Heart left ventricle (tissue), 13 donors: ENCODE measurements at regions not wholly inside any gene's neighbourhood (a gene's known extent, or its start where the extent isn't known, plus 50 kb on each side); places are given as distances from the start of the nearest gene placed in this dataset.
"Not testable (repeated sequence)": the region's sequence is repeated elsewhere in the genome, so short reads cannot be mapped to it uniquely, and the experiment has no call there.

ENCODE experiments used
- POLR2A ChIP-seq, 2 donors: fragments of 450-650 bp; IDR thresholded peaks; one replicate each; pipeline ENCODE4 v1.6.1; 2017; ENCODE audit warnings: antibody characterized with exemption in 2 of 2, mild to moderate bottlenecking in 2 of 2, moderate library complexity in 2 of 2
- TF ChIP-seq, protein P1 (sequence below), 12 donors: fragments of 200-600 bp; sonication (generic) in 4 of 12; IDR thresholded peaks; one replicate each; pipeline versions ENCODE4 v1.5.0 to v1.8.0; 2018 to 2022; ENCODE audit warnings: antibody characterized with exemption in 12 of 12, mild to moderate bottlenecking in 5 of 12
- donor health status: ischemic (EF 13 %, LVEDD 7.1; RV severe dilation, severe dysfunction).
- donor health status: DM: no; HTN: yes; CAD: no.
- donor health status: DM: no; HTN: no; CAD: no.
- donor health status: ischemic (EF 25% LVEDD 6.9; RV normal size, moderate dysfunction).
- donor health status: ischemic (EF 25% LVEDD 5.7; RV mildly dilated, moderate dysfunction).
- donor health status: ischemic (EF 35%, LVEDD 5.7; RV mildly dilated, moderate dysfunction).
- donor health status: nonischemic (EF 11% LVEDD 7.7; RV severe dilation, severe dysfunction).
- donor health status: DM: yes; HTN: yes; CAD: no.
- donor health status: PGD.
- donor health status: ischemic (EF 29% LVEDD 5.4; RV normal size, mild dysfunction).
- donor health status: nonischemic (EF 23%, LVEDD 6.1; RV moderate dilation, normal function).

DNA sequence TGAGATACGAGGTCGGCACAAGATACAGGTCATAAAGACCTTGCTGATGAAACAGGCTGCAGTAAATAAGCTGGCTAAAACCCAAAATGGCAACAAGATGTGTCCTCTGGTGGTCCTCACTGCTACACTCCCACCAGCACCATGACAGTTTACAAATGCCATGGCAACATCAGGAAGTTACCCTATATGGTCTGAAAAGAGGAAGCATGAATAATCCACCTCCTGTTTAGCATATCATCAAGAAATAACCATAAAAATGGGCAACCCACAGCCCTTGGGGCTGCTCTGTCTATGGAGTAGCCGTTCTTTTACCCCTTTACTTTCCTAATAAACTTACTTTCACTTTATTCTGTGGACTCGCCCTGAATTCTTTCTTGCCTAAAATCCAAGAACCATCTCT is 102.0 kb upstream of the KLF13 start:
- TF ChIP-seq, protein P1, sequence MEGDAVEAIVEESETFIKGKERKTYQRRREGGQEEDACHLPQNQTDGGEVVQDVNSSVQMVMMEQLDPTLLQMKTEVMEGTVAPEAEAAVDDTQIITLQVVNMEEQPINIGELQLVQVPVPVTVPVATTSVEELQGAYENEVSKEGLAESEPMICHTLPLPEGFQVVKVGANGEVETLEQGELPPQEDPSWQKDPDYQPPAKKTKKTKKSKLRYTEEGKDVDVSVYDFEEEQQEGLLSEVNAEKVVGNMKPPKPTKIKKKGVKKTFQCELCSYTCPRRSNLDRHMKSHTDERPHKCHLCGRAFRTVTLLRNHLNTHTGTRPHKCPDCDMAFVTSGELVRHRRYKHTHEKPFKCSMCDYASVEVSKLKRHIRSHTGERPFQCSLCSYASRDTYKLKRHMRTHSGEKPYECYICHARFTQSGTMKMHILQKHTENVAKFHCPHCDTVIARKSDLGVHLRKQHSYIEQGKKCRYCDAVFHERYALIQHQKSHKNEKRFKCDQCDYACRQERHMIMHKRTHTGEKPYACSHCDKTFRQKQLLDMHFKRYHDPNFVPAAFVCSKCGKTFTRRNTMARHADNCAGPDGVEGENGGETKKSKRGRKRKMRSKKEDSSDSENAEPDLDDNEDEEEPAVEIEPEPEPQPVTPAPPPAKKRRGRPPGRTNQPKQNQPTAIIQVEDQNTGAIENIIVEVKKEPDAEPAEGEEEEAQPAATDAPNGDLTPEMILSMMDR (IDR thresholded peaks at IDR 0.05), result not testable (repeated sequence)
- not testable (repeated sequence) for TF ChIP-seq POLR2A (IDR thresholded peaks at IDR 0.05)
